Frontal cortex (tissue), 3 donors: ENCODE measurements at regions not wholly inside any gene's neighbourhood (a gene's known extent, or its start where the extent isn't known, plus 50 kb on each side); places are given as distances from the start of the nearest gene placed in this dataset.

Experiments used
- DNase-seq, 2 donors: peaks; one replicate each; pipeline ENCODE4 v3.0.0; 2012; ENCODE audit warnings: low spot score in 2 of 2
- FAIRE-seq: peaks from 2 replicates; lab custom pipeline; 2012; peaks lifted over from hg19 to GRCh38; lab: Jason Lieb, UNC
- donor health status: control.
- donor health status: control.
- donor health status: control.

DNA sequence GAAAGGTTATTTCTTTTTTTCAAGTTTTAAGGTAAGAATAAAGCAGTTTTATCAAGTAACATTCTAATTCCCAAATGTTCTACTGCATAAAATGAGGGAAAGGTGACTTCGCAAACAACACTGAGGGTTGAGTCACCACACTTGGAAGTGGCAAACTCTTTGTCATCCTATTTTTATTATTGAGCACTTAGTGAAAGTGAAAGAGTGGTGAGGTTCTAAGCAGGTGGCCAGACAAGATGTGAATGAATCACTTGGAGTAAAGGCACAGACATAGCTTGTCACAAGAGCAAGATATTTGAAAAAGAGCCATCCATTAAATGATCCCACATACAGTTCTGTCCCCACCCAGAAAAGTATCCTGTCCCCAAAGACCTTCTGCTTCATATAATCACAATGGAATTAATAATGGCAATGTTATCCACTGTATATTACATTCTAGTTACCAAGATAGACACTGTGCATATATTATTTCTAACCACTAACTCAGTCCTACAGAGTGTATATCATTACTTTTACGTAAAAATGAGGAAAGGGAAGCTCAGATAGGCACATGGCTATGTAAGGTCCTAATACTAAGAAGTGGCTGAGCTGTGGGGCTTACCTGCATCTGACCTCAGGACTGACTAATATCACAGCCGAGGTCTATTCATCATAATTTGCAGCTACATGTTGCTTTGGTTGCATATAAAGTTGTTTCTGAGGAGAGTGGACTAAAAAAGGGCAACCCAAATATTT lies 730.4 kb upstream of the MEF2C start:
- DNase-seq = no peak
- no peak for FAIRE-seq

DNA sequence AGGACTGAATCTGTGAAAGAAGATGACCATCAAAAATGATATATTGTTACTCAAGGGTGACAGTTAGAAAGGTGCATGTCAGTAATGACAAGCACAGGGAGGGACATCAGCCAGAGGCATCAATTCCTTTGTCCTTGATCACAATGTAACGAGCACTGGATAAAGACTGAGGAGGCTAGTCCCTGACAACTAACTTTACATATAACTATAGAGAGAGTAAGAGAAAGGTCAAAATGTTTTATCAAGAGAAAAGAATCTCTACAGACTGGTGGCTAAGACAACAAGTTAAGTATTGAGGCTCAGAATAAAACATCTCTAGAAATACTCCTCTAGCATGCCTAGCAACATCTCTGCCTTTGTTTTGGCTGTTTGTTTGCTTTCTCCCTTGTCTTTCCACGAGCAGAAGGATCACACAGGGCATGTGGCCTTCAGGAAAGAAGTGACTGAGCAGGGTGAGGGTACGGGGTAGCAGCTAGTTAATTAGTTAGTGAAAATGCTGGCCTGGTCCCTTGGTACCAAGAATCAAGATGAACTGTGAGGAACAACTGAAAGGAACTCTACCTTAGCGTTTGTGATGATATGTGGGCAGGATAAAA lies 724.1 kb upstream of the MEF2C start:
- FAIRE-seq (no peak), DNase-seq (no peak)

DNA sequence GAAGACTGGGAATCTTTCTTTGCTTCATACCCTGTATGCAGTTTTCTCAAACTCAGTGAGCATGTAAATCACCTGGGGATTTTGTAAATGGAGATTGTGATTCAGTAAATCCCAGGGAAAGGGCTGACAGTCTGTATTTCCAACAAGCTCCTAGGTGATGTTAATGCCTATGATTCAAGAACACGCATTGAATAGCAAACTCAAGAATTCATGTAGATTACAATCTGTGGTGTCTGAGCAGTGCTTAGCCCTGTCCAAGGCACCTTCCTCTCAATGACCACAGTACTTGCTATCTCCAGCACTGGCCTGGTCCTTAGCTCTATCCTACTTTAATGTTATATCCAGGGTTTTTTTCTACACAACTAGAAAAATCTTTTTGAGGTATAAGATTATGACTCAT lies 721.4 kb upstream of the MEF2C start:
- FAIRE-seq (no peak), DNase-seq (no peak)

DNA sequence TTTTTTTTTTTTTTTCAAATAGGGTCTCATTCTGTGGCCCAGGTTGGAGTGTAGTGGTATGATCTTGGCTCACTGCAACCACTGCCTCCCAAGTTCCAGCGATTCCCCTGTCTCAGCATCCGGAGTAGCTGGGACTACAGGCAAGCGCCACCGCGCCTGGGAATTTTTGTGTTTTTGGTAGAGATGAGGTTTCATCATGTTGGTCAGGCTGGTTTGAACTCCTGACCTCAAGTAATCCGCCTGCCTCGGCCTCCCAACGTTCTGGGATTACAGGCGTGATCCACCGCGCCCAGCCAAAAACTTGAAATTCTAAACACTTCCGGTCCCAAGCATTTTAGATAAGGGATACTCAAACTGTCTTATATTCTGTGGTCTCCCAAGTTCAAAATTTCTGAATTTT lies 718.9 kb upstream of the MEF2C start:
- FAIRE-seq (no peak), DNase-seq (no peak)

DNA sequence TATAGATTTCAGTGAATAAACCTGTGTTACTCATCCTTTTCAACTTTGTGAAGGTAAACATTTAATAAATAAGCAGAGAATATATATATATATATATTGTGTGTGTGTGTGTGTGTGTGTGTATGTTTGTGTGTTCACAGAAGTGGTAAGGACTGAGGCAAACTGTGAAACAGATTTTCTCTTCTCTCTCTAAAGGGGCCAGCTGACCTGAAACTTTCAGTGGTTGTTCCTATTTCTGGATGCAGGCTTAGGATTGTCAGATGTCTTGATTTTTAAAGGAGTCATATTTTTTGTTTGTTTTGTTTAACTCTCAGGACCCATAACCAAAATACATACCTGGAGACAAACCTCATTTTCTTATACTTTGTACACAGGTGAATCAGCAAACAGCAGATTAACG lies 714.9 kb upstream of the MEF2C start:
- no peak for DNase-seq
- FAIRE-seq = no peak

DNA sequence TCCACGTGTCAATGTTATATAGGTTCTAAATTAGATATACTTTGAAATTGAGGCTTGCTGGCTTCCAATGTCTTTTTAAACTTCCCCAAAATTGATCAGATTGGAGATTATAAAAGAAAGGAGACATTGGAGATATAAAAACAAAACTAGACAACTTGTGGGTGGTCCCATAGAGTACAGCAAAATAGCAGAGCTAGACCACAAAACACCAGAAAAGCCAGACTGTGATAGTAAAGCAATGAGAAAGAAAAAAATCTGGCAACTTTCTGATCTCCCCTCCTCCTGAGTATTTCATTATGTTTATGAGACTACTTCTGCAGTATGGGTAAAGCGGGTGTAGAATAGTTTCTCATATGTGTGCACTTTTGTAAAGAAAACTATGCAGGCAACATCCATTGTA lies 713.8 kb upstream of the MEF2C start:
- no peak for FAIRE-seq
- no peak for DNase-seq

DNA sequence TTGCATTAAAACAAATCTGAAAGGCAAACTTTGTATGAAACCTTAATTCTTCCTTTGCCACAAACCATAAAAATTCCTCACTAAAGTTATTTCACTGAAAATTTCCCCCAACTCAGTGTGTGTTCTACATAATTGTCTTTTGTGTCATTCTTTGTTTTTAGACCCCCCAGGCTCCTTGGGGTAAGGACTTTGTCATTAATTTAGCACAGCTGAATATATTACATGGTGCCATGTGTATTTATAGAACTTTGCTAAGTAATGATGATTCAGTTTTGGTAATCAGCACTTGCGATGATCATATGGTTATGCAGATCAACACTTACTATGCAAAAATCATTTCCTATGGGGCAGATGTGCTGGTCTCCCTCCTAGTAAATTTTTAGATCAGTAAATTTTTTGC lies 712.1 kb upstream of the MEF2C start:
- DNase-seq = no peak
- FAIRE-seq = no peak

DNA sequence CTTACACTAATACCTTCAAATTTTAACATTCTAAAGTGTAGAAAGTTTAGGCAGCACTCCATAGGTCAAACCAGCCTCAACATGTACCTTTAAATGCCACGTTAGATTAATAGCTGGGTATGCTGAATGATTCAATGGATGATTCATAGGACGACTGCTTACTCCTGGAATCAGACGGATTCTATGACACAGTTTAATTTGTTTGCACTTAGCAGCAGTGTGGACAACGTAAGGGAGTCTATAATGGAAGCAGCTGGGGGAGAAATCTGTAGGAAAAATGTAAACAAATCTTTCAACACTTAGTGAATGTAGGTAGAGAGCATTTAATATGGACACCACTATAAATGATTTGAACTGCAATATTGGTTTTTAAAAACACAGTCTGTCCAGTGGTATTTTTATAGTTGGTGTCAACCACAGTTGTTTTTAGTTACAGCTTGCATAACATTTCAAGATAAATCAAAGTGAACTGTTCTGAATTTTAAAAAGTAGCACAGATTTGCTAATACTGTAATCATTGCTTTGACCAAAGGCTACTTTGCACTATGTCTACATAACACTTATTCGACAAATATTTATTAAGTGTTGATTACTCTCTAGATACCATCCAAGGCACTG lies 701.5 kb upstream of the MEF2C start:
- FAIRE-seq (no peak), DNase-seq (no peak)

DNA sequence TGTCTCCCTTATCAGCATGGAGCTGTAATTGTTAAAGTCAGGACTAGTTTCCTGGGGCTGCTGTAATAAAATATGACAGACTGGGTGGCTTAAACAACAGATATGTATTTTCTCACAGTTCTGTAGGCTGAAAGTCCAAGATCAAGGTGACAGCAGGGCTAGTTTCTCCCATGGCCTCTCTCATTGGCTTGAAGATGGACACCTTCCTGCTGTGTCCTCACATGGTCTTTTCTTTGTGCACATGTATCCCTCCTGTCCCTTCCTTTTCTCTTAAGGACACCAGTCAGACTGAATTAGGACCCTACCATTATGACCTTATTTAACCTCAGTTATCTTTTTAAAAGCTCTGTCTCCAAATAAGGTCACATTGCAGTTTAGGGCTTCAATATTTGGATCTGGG lies 700.5 kb upstream of the MEF2C start:
- FAIRE-seq = no peak
- DNase-seq = no peak

DNA sequence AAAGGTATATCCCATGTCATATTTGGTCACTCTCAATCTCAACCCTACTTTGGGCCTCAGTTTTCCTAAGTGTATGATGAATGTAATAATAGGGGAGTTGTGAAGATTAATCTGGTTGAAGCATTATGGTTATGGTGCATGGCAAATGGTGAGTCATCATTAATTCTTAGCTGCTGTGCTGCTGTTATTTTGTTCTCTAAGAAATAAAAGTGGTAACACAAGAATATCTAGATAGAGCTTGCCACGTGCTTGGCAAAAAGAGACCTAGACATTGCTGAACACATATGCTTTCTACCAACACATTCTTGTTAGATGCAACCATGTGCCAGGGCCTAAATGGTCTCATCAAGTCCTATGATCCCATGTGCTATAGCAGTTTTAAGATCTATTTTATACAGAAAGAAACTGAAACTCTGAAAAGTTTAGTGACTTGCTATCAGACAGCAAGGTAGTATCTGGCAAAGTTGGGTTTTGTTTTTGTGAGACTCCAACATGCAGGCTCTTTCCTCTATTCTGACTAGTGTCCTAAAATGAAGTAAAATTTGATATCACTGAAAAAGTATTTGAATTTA lies 699.9 kb upstream of the MEF2C start:
- FAIRE-seq = no peak
- DNase-seq = no peak

DNA sequence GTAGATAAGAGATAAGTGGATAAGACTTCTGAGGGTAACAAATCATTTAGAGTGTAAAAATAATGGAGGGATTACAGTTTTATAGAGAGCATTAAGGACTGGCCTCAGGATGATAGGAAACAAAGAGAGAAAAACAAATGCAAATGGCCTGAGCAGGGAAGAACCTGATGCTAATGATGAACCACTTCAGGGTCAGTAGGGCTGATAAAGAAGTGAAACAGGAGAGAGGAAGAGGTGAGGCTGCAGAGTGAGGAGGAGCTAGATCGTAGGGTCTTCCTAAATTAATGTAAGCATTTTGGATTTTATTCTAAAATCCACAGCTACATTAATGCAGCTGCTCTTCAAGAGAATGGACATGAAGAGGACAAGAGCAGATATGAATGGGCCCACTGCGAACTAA lies 698.0 kb upstream of the MEF2C start:
- no peak for FAIRE-seq

DNA sequence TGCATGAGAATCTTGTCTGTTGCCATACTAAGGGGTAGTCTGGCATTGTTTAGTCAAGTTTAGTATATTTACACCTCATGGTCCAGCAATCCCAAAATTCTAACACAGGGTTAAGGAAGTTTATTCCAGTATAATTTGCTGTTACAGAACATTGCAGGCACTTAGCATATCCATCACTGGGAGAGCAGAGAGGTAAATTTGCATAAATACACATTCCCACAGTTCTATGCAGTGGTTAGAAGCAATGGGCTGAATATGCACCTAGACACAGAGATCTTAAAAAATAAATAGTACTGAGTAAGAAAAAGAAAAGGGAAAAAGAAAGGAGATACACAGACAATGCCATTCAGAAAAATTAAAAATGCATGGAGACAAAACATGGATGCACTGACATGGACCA lies 692.3 kb upstream of the MEF2C start:
- no peak for DNase-seq
- FAIRE-seq = no peak

More for the DNA sequence above, 698.0 kb upstream of the MEF2C start:
- no peak for DNase-seq

DNA sequence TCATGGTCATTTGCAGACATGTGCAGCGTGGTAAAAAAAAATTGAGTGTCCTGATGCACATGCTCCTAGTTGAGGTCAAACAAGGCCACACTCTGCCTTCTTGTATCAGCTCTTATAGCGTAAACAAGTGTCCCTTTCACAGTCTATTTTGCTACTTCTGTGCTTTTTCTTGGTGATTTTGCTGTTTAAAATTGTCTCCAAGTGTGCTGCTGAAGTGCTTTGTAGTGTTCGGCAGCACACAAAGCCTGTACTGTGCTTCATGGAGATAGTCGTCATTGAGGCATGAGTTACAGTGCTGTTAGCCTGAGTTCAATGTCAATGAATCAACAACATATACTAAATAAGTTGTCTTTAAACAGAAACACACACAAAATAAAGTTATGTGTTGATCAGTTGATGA lies 690.4 kb upstream of the MEF2C start:
- DNase-seq (no peak), FAIRE-seq (no peak)

DNA sequence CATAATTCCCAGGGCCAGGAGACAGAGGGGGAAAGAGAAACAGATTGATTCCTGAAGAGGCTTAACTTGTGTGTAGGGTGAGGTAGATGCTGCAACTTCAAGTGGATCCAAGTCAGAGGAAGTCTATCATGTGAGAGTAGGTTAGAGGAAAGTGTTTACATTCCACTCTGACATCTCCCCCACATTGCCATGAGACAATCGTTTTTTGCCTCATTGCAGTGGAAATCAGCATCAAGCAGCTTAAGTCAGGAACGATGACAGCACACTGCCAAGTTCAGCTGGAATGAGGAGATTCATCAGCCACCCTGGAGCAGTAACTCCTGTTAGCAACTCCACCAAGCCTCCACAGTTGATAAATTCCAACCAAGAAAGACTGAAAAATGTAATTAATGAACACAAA lies 689.7 kb upstream of the MEF2C start:
- FAIRE-seq (no peak), DNase-seq (no peak)

DNA sequence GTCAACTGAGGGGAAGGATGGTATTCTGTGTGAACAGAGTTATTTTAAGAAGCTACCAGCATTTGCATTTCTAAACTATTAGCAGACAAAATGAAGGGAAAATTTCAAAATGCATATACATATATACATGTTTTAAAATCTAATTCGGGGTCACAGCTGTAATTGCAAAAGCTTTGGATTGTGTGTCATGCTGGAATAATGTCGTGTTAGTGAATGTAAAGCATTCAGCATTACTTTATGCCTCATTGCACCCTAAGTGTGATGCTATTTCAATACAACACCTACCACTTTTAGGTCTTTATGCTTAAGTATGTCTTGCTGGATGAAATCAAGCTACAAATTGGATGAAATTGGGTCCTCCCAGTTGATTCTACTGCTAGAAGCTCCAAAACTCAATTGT lies 687.6 kb upstream of the MEF2C start:
- FAIRE-seq (no peak), DNase-seq (no peak)

DNA sequence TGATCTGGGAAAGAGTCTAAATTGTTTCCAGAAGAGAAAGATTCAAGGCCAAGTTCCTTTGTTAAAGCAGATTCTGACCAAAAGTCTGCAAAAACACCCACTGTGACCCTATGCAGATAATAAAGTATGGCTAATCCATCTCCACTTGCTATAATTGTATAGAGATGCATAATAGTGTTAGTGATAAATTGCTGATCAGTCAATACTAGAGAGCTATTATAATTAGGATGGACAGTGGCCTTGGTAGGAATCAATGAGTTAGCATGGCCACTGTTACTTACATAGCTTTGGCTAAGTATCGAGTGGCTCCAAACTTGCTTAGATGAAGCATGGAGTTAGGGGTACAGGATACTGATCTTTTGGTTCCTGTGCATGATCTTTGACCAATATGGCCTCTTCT lies 683.4 kb upstream of the MEF2C start:
- no peak for FAIRE-seq
- DNase-seq = no peak

DNA sequence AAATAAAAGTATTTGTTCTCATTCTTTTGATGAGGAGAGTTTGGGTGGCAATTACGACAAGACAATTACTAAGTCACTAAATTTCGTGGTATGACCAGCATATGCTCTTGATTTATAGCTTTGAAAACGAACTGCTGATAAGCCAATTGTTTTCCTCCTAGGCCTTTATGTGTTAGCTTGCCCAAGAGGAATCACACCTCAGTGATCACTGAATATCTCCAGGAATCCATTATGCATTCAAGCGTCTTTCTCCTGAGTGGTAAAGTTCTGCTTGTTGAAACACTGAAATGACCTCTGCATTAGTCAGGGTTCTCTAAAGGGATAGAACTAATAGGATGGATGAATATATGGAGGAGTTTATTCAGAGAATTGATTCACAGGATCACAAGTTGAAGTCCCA lies 677.7 kb upstream of the MEF2C start:
- no peak for FAIRE-seq
- no peak for DNase-seq

DNA sequence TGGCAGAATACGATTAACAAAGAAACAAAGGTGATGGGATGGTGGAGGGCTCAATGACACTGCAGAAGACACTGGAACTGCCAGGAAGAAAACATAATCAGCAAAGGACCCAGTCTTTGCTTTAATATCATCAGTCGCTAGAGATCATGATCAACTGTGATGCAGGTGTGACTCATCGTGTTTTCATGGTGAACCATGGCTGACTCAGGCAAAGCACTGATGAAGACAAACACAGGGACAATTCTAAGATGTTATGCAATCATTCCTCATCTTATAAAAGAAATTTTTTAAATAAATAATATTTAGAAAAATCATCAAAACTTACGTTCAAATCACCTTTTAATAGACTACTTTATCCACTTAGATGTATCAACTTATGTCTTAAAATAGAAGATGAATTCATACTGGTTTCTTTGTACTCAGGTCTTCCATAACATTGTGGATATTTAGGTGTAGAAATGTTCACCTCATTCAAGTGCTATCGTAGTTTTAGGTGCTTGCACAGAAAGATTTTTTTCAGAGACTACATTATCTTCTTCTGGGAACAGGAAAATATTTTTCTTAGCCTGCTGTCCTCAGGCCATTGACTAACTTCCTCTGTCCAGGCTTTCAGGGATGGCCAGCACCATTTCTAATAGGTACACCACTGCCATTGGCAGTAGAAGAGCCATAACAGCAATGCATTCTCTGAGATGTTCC lies 673.4 kb upstream of the MEF2C start:
- no peak for DNase-seq

DNA sequence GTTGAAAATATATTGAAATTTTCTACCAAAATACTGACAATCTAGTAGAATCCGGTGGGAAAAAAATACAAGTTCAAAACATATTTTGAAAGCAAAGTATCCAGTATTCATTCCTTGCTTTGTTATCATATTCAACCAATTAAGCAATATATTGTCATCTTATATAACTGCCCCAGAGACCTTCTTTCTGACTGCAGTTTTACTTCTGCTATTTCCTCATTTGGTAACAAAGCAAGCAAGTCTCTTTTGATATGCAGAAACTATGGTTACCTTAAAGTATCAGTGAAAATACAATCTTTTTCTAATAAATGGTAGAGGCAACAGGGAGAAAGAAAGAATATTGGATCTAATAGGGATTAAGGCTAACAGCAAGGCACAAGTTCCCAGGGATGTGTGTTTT lies 663.7 kb upstream of the MEF2C start:
- no peak for FAIRE-seq
- no peak for DNase-seq

More for the DNA sequence above, 673.4 kb upstream of the MEF2C start:
- no peak for FAIRE-seq

DNA sequence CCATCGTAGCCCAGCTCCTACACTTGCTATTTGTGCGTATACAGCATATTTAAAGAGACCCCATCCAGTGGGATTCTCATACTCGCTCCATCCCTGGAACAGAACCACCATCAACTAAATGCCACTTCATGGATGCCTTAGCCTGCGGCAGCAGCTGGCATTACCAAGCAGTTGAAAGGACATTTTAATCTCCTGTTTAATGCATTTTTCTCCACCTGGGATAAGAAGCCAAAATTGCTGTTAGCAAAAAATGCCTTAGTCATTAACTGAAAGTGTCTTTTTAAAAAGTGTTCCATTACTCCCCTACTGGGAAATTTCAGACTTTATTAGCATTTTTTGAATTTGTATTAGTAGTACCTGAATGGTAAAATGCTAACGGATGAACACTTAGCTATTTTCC lies 662.6 kb upstream of the MEF2C start:
- DNase-seq = no peak
- no peak for FAIRE-seq

DNA sequence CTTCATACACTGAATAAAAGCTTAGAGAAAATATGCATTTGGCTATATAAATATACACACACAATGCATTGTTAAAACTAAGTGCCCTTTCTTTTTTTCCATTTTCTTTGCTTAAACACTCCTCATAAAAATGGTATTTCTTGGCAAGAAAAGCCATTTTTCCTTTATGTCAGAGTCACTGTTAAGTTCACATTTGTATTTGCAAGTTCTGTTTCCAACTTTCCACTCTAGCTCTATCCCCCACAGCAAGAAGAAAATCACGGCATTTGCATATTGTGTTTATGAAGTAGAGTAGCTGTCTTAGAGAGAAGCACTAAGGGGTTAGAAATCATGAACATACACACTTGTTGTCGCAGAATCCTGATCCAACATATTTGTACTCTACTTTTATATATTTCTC lies 662.1 kb upstream of the MEF2C start:
- no peak for DNase-seq
- no peak for FAIRE-seq
